ENCODE measurements at regions not wholly inside any gene's neighbourhood (a gene's known extent, or its start where the extent isn't known, plus 50 kb on each side); places are given as distances from the start of the nearest gene placed in this dataset.
"Not testable (repeated sequence)": the region's sequence is repeated elsewhere in the genome, so short reads cannot be mapped to it uniquely, and the experiment has no call there.

DNA sequence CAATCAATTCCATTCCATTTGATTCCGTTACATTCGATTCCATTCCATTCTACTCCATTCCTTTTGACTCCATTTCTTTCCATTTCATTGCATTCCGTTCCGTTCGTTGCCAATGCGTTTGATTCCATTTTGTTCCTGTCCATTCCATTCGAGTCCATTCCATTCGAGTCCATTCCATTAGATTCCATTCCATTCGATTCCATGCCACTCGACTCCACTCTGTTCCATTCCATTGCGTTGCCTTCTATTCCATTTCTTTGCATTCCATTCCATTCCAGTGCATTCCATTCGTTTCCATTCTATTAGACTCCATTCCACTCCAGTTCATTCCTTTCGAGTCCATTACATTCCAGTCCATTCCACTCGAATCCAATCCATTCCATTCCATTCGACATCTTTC is 2587.5 kb upstream of the TPTE start:
- no peaks in the 10 kb centered on the region for H3K36me3 ChIP-seq
- H3K27me3 ChIP-seq (replicated peaks in 1 of 7), result no peaks in the 10 kb centered on the region
- TF ChIP-seq POLR2A (IDR thresholded peaks at IDR 0.05) (no peak), POLR2AphosphoS5 (IDR thresholded peaks at IDR 0.05) (no peak)
- TF ChIP-seq, protein P1, sequence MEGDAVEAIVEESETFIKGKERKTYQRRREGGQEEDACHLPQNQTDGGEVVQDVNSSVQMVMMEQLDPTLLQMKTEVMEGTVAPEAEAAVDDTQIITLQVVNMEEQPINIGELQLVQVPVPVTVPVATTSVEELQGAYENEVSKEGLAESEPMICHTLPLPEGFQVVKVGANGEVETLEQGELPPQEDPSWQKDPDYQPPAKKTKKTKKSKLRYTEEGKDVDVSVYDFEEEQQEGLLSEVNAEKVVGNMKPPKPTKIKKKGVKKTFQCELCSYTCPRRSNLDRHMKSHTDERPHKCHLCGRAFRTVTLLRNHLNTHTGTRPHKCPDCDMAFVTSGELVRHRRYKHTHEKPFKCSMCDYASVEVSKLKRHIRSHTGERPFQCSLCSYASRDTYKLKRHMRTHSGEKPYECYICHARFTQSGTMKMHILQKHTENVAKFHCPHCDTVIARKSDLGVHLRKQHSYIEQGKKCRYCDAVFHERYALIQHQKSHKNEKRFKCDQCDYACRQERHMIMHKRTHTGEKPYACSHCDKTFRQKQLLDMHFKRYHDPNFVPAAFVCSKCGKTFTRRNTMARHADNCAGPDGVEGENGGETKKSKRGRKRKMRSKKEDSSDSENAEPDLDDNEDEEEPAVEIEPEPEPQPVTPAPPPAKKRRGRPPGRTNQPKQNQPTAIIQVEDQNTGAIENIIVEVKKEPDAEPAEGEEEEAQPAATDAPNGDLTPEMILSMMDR (IDR thresholded peaks at IDR 0.05 in 8 of 11, conservative IDR thresholded peaks at IDR 0.05 in 3 of 11), result no peak
- H3K4me3 ChIP-seq, result no peak overlapping the region
- WGBS, 5 donors, result 73 to 80% (median 76%) methylated on average over 15 of the region's 15 CpGs
- peaks cover 0 to 88% (median 0%) of the 10 kb centered on the region in 8 donors for H3K9me3 ChIP-seq
- no peak for DNase-seq
- no peak overlapping the region for H3K27ac ChIP-seq
- H3K4me1 ChIP-seq, result no peaks in the 10 kb centered on the region
- intact Hi-C loops (cut with DNase I; ENCODE audit: low total_unique reads), result no loop called here

DNA sequence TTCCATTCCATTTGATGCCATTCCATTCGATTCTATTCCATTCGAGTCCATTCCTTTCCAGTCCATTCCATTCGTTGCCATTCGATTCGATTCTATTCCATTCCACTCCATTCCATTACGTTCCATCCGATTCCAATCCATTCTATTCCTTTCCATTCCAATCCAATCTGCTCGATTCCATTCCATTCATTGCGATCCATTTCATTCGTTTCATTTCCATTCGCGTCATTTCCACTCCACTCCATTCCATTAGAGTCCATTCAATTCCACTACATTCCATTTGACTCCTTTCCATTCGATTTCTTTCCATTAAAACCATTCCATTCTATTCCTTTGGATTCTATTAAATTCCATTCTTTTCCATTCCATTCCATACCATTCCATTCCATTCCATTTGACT is 2584.1 kb upstream of the TPTE start:
- WGBS, 5 donors, result 76 to 83% (median 81%) methylated on average over 13 of the region's 13 CpGs
- intact Hi-C loops (cut with DNase I; ENCODE audit: low total_unique reads); H3K27ac ChIP-seq; H3K4me1 ChIP-seq; DNase-seq; H3K36me3 ChIP-seq; H3K27me3 ChIP-seq (replicated peaks in 1 of 7); H3K4me3 ChIP-seq: not testable (repeated sequence)
- H3K9me3 ChIP-seq, result peaks cover 0 to 100% (median 0%) of the 10 kb centered on the region in 8 donors

DNA sequence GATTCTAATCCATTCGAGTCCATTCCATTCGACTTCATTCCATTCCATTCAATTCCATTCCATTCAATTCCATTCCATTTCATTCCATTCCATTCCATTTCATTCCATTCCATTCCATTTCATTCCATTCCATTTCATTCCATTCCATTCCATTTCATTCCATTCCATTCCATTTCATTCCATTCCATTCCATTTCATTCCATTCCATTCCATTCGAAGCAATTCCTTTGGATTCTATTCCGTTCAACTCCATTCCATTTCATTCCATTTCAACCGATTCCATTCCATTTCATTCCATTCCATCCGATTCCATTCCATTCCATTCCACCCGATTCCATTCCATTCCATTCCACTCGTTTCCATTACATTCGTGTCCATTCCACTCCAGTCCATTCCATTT is 2583.2 kb upstream of the TPTE start:
- DNase-seq; intact Hi-C loops (cut with DNase I; ENCODE audit: low total_unique reads); H3K4me3 ChIP-seq; H3K4me1 ChIP-seq; H3K27me3 ChIP-seq (replicated peaks in 1 of 7); H3K27ac ChIP-seq; H3K36me3 ChIP-seq: not testable (repeated sequence)
- WGBS, 5 donors, result 72 to 79% (median 74%) methylated on average over 9 of the region's 9 CpGs
- peaks cover 0 to 100% (median 0%) of the 10 kb centered on the region in 8 donors for H3K9me3 ChIP-seq

DNA sequence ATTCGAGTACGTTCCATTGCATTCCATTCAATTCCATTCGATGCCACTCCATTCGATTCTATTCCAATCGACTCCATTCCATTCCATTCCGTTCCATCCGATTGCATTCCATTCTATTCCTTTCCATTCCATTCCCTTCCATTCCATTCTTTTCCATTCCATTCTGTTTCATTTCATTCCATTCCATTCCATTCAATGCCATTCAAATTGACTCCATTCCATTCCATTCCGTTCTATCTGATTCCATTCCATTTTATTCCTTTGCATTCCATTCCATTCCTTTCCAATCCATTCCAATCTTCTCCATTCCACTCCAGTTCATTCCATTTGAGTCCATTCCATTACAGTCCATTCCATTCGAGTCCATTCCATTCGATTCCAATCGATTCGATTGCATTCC is 2580.0 kb upstream of the TPTE start:
- H3K4me1 ChIP-seq; H3K27ac ChIP-seq; H3K36me3 ChIP-seq; DNase-seq; H3K27me3 ChIP-seq (replicated peaks in 1 of 7); H3K4me3 ChIP-seq; intact Hi-C loops (cut with DNase I; ENCODE audit: low total_unique reads): not testable (repeated sequence)
- peaks cover 0 to 98% (median 0%) of the 10 kb centered on the region in 8 donors for H3K9me3 ChIP-seq
- 76 to 83% (median 78%) methylated on average over 12 of the region's 12 CpGs for WGBS, 5 donors

DNA sequence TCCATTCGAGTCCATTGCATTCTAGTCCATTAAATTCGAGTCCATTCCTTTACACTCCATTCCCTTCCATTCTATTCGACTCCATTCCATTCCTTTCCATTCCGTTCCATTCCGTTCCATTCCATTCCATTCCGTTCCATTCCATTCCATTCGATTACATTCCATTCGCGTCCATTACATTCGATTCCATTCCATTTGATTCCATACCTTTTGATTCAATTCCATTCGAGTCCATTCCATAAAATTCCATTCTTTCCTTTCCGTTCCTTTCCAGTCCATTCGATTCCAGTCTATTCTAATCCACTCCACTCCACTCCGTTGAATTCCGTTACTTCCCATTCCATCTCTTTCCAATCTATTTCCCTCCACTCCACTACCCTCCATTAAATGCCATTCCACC is 2579.2 kb upstream of the TPTE start:
- intact Hi-C loops (cut with DNase I; ENCODE audit: low total_unique reads); H3K27me3 ChIP-seq (replicated peaks in 1 of 7); H3K4me1 ChIP-seq; H3K36me3 ChIP-seq; DNase-seq; H3K27ac ChIP-seq; H3K4me3 ChIP-seq: not testable (repeated sequence)
- 74 to 78% (median 76%) methylated on average over 15 of the region's 15 CpGs for WGBS, 5 donors
- peaks cover 0 to 98% (median 0%) of the 10 kb centered on the region in 8 donors for H3K9me3 ChIP-seq

DNA sequence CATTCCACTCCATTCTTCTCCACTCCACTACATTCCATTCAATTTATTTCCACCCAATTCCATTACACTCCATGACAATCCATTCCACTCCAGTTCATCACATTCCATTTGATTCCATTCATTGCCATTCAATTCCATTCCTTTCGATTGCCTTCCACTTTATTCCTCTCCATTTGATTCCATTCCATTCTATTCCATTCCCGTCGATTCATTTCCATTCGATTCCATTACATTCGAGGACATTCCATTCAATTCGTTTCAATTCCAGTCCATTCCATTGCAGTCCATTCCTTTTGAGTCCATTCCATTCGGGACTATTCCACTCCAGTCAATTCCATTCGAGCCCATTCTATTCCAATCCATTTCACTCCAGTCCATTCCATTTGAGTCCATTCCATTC is 2577.8 kb upstream of the TPTE start:
- H3K27ac ChIP-seq; H3K27me3 ChIP-seq (replicated peaks in 1 of 7); intact Hi-C loops (cut with DNase I; ENCODE audit: low total_unique reads); H3K4me1 ChIP-seq; DNase-seq; H3K36me3 ChIP-seq; H3K4me3 ChIP-seq: not testable (repeated sequence)
- 75 to 82% (median 78%) methylated on average over 8 of the region's 8 CpGs for WGBS, 5 donors
- peaks cover 0 to 95% (median 0%) of the 10 kb centered on the region in 8 donors for H3K9me3 ChIP-seq

DNA sequence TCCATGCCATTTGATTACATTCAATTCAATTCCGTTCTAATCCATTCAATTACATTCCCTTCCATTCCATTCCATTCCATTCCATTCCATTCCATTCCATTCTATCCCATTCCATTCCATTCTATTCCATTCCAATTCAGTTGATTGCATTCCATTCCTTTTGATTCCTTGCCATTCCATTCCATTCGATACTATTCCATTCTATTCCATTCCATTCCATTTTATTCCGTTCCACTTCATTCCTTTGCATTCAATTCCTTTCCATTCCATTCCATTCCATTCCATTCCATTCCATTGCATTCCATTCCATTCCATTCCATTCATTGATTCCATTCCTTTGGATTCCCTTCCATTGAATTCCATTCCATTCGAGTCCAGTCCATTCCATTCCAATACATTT is 2574.0 kb upstream of the TPTE start:
- intact Hi-C loops (cut with DNase I; ENCODE audit: low total_unique reads), result no loop called here
- H3K4me3 ChIP-seq, result no peak overlapping the region
- H3K9me3 ChIP-seq, result peaks cover 0 to 95% (median 0%) of the 10 kb centered on the region in 8 donors

DNA sequence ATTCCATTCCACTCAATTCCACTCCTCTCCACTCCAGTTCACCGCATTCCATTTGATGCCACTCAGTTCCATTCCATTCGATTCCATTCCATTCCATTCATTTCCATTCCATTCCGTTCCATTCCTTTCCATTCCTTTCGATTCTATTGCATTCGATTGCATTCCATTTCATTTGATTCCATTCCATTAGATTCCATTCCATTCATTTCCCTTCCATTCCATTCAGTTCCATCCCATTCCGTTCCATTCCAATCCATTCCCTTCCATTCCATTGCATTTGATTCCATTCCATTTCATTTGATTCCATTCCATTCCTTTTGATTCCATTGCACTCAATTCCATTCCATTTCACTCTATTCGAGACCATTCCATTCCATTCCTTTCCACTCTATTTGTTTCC is 2572.7 kb upstream of the TPTE start:
- DNase-seq; H3K27ac ChIP-seq; intact Hi-C loops (cut with DNase I; ENCODE audit: low total_unique reads); H3K27me3 ChIP-seq (replicated peaks in 1 of 7); H3K36me3 ChIP-seq; H3K4me3 ChIP-seq; H3K4me1 ChIP-seq: not testable (repeated sequence)
- 75 to 81% (median 77%) methylated on average over 7 of the region's 7 CpGs for WGBS, 5 donors
- H3K9me3 ChIP-seq, result peaks cover 0 to 95% (median 0%) of the 10 kb centered on the region in 8 donors

More for the DNA sequence above, 2574.0 kb upstream of the TPTE start:
- Histone ChIP-seq H3K27ac (no peak overlapping the region), H3K36me3 (no peaks in the 10 kb centered on the region), H3K4me1 (no peaks in the 10 kb centered on the region), H3K27me3 (replicated peaks in 1 of 7) (no peaks in the 10 kb centered on the region)
- TF ChIP-seq, protein P1 (IDR thresholded peaks at IDR 0.05 in 8 of 11, conservative IDR thresholded peaks at IDR 0.05 in 3 of 11), result no peak
- TF ChIP-seq POLR2AphosphoS5 (IDR thresholded peaks at IDR 0.05), result no peak
- no peak for TF ChIP-seq POLR2A (IDR thresholded peaks at IDR 0.05)
- DNase-seq, result no peak
- 54 to 63% (median 61%) methylated on average over 4 of the region's 4 CpGs for WGBS, 5 donors

DNA sequence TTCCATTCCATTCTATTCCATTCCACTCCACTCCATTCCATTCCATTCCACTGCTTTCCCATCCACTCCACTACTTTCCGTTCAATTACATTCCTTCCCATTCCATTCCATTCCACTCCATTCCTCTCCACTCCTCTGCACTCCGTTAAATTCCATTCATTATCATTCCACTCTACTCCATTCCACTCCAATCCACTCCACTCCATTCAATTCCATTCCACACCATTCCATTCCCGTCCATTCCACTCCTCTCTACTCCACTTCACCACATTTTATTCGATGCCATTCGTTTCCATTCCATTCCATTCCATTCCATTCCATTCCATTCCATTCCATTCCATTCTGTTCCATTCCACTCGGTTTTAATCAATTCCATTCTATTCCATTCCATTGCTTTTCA is 2571.5 kb upstream of the TPTE start:
- intact Hi-C loops (cut with DNase I; ENCODE audit: low total_unique reads), result not testable (repeated sequence)

More for the DNA sequence above, 2571.5 kb upstream of the TPTE start:
- not testable (repeated sequence) for H3K4me1 ChIP-seq; DNase-seq; H3K4me3 ChIP-seq; H3K27me3 ChIP-seq (replicated peaks in 1 of 7); H3K36me3 ChIP-seq; H3K27ac ChIP-seq
- peaks cover 0 to 97% (median 0%) of the 10 kb centered on the region in 8 donors for H3K9me3 ChIP-seq
- 43 to 51% (median 46%) methylated on average over 6 of the region's 6 CpGs for WGBS, 5 donors

Data from spleen (tissue), 11 donors.